ENCODE measurements at regions not wholly inside any gene's neighbourhood (a gene's known extent, or its start where the extent isn't known, plus 50 kb on each side); places are given as distances from the start of the nearest gene placed in this dataset.

- Histone ChIP-seq H3K36me3 (ENCODE audit: insufficient read depth, low read length) (no peaks in the 10 kb centered on the region), H3K27ac (ENCODE audit: low read length) (peak overlapping the region; percentile 81), H3K4me3 (ENCODE audit: low read depth in 1 of 2, low read length in 2 of 2) (no peak overlapping the region), H3K9me3 (ENCODE audit: insufficient read depth, low read length, severe bottlenecking) (no peaks in the 10 kb centered on the region), H3K4me1 (ENCODE audit: insufficient read depth, low read length) (peaks cover 41% of the 10 kb centered on the region), H3K79me2 (ENCODE audit: insufficient read depth, low read length) (no peaks in the 10 kb centered on the region), H3K27me3 (ENCODE audit: insufficient read depth, low read length, poor library complexity) (no peaks in the 10 kb centered on the region), H3K9ac (ENCODE audit: low read depth, low read length) (peak overlapping the region; percentile 12; the same call in 1 of the 2 replicates), H3K4me2 (ENCODE audit: insufficient read depth, low read length) (peak overlapping the region; percentile 47), H4K20me1 (ENCODE audit: insufficient read depth, low read length) (no peaks in the 10 kb centered on the region), H2AFZ (ENCODE audit: low read depth, low read length) (peak overlapping the region; percentile 43; the same call in 1 of the 2 replicates)
- TF ChIP-seq, protein P1, sequence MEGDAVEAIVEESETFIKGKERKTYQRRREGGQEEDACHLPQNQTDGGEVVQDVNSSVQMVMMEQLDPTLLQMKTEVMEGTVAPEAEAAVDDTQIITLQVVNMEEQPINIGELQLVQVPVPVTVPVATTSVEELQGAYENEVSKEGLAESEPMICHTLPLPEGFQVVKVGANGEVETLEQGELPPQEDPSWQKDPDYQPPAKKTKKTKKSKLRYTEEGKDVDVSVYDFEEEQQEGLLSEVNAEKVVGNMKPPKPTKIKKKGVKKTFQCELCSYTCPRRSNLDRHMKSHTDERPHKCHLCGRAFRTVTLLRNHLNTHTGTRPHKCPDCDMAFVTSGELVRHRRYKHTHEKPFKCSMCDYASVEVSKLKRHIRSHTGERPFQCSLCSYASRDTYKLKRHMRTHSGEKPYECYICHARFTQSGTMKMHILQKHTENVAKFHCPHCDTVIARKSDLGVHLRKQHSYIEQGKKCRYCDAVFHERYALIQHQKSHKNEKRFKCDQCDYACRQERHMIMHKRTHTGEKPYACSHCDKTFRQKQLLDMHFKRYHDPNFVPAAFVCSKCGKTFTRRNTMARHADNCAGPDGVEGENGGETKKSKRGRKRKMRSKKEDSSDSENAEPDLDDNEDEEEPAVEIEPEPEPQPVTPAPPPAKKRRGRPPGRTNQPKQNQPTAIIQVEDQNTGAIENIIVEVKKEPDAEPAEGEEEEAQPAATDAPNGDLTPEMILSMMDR (IDR thresholded peaks at IDR 0.05; ENCODE audit: borderline replicate concordance, extremely low read depth, low read length, poor library complexity, severe bottlenecking) = no peak
- TF ChIP-seq EZH2 (IDR thresholded peaks at IDR 0.05; ENCODE audit: borderline replicate concordance, low read depth, low read length, severe bottlenecking) = no peak
- DNase-seq (no peak), ATAC-seq (ENCODE audit: insufficient read depth, low read depth) (no peak)
These were observed 117.4 kb downstream of the MTPAP start for GRCh38 chr10:30231709-30232108.

DNA sequence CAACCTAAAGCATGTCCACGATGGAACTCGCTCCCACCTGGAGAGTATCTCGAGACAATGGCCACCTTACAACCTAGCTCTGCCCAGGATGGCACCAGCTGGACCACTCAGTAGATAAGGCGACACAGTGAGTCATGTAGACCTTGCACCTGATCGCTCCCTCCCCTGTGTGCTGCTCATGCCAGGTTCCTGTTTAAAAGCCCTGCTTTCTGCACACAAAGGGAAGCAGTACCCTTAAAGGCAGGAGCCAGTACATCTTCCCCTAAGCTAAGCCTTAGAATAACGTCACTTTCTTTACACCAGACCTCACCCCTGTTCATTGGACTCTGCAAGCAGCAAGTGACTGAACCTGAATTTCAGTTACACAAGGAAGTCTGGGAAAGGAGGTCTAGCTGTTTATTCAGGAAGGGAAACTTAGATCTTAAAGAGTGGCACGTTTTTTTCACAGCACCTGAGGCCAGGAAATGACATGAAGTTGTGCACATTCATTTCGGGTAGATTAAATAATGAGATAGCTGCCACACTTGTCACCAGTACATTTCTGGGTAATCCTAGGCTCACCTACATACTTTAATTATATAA lies 117.9 kb downstream of the MTPAP start:
- Histone ChIP-seq H3K9ac (ENCODE audit: low read depth, low read length) (peak overlapping the region; percentile 12), H3K27me3 (ENCODE audit: insufficient read depth, low read length, poor library complexity) (no peaks in the 10 kb centered on the region), H3K9me3 (ENCODE audit: insufficient read depth, low read length, severe bottlenecking) (no peaks in the 10 kb centered on the region), H3K4me1 (ENCODE audit: insufficient read depth, low read length) (peaks cover 41% of the 10 kb centered on the region), H4K20me1 (ENCODE audit: insufficient read depth, low read length) (no peaks in the 10 kb centered on the region), H3K36me3 (ENCODE audit: insufficient read depth, low read length) (no peaks in the 10 kb centered on the region), H2AFZ (ENCODE audit: low read depth, low read length) (peak overlapping the region; percentile 43), H3K4me3 (ENCODE audit: low read depth in 1 of 2, low read length in 2 of 2) (peak overlapping the region in 1 of 2 experiments; percentile 8; a peak in 1 of 4 replicates), H3K27ac (ENCODE audit: low read length) (peak overlapping the region; percentile 81), H3K4me2 (ENCODE audit: insufficient read depth, low read length) (peak overlapping the region; percentile 47), H3K79me2 (ENCODE audit: insufficient read depth, low read length) (no peaks in the 10 kb centered on the region)
- DNase-seq (peak; percentile 28), ATAC-seq (ENCODE audit: insufficient read depth, low read depth) (peak; percentile 62)
- no peak for TF ChIP-seq EZH2 (IDR thresholded peaks at IDR 0.05; ENCODE audit: borderline replicate concordance, low read depth, low read length, severe bottlenecking)
- TF ChIP-seq, protein P1 (IDR thresholded peaks at IDR 0.05; ENCODE audit: borderline replicate concordance, extremely low read depth, low read length, poor library complexity, severe bottlenecking) = no peak

DNA sequence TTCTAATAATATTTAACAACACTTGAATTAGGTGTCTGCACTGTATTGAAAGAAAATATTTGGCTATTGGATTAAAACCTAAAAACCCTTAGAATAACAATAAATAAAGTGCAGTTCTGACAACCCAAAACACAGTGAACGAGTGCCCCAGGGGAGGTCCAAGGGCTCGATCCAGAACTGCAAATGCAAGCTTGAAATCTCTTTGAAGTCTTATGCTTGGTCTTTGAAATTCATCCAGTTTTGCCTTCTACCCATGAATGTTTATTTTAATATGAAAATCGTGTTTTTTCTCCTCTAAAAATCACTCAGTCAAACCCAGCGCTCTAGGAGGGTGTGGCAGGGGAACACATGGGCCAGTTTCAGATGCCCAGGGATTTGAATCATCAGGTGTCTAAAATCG lies 119.5 kb downstream of the MTPAP start:
- no peak for TF ChIP-seq EZH2 (IDR thresholded peaks at IDR 0.05; ENCODE audit: borderline replicate concordance, low read depth, low read length, severe bottlenecking)
- TF ChIP-seq, protein P1 (IDR thresholded peaks at IDR 0.05; ENCODE audit: borderline replicate concordance, extremely low read depth, low read length, poor library complexity, severe bottlenecking) = no peak
- ATAC-seq (ENCODE audit: insufficient read depth, low read depth) (no peak), DNase-seq (no peak)
- Histone ChIP-seq H3K27me3 (ENCODE audit: insufficient read depth, low read length, poor library complexity) (no peaks in the 10 kb centered on the region), H4K20me1 (ENCODE audit: insufficient read depth, low read length) (no peaks in the 10 kb centered on the region), H3K4me1 (ENCODE audit: insufficient read depth, low read length) (peaks cover 41% of the 10 kb centered on the region), H2AFZ (ENCODE audit: low read depth, low read length) (peak overlapping the region; percentile 6; the same call in 1 of the 2 replicates), H3K79me2 (ENCODE audit: insufficient read depth, low read length) (no peaks in the 10 kb centered on the region), H3K36me3 (ENCODE audit: insufficient read depth, low read length) (no peaks in the 10 kb centered on the region), H3K27ac (ENCODE audit: low read length) (peak overlapping the region; percentile 58), H3K4me2 (ENCODE audit: insufficient read depth, low read length) (no peak overlapping the region; the same call in 1 of the 2 replicates), H3K9ac (ENCODE audit: low read depth, low read length) (no peak overlapping the region; the same call in 1 of the 2 replicates), H3K9me3 (ENCODE audit: insufficient read depth, low read length, severe bottlenecking) (no peaks in the 10 kb centered on the region), H3K4me3 (ENCODE audit: low read depth in 1 of 2, low read length in 2 of 2) (no peak overlapping the region)
